CD8-positive, alpha-beta memory T cell (primary cell): ENCODE measurements at regions not wholly inside any gene's neighbourhood (a gene's known extent, or its start where the extent isn't known, plus 50 kb on each side); places are given as distances from the start of the nearest gene placed in this dataset.

Experiments
- CTCF ChIA-PET: fragments of 350-600 bp; sonication (Branson Sonifier 250); formaldehyde crosslinking; loops from one replicate; lab custom pipeline; 2021; ENCODE audit warnings: antibody characterized with exemption; lab: Charles Lee
- POLR2A ChIA-PET: fragments of 350-600 bp; sonication (Branson Sonifier 250); formaldehyde crosslinking; loops from one replicate; lab custom pipeline; 2021; ENCODE audit warnings: antibody characterized with exemption; lab: Charles Lee
- DNase-seq, 5 donors: peaks; one replicate each; pipeline versions ENCODE4 v3.0.0 to v3.0.0-alpha.2; 2020 to 2022; ENCODE audit warnings: mixed read lengths in 1 of 5
- H3K27ac ChIP-seq: one replicate; pipeline ENCODE4 v1.7.0; 2013; ENCODE audit warnings: low read depth, mild to moderate bottlenecking, low read length, moderate library complexity
- H3K27me3 ChIP-seq: 2 replicates; pipeline ENCODE4 v1.7.0; 2013; ENCODE audit warnings: low read length, mild to moderate bottlenecking; ENCODE audit not compliant: insufficient read depth, poor library complexity, severe bottlenecking
- H3K36me3 ChIP-seq: 2 replicates; pipeline ENCODE4 v1.7.0; 2013; ENCODE audit warnings: mild to moderate bottlenecking, low read length, moderate library complexity; ENCODE audit not compliant: insufficient read depth
- H3K4me1 ChIP-seq: 2 replicates; pipeline ENCODE4 v1.7.0; 2013; ENCODE audit warnings: mild to moderate bottlenecking, low read length, moderate library complexity; ENCODE audit not compliant: insufficient read depth
- H3K4me3 ChIP-seq: 2 replicates; pipeline ENCODE4 v1.7.0; 2013; ENCODE audit warnings: mild to moderate bottlenecking, low read length
- H3K9me3 ChIP-seq: 2 replicates; pipeline ENCODE4 v1.7.0; 2013; ENCODE audit warnings: mild to moderate bottlenecking, low read length
- H3K27ac Mint-ChIP-seq, 8 donors: one replicate each; pipeline ENCODE4 v1.8.0; 2020 to 2021; ENCODE audit warnings: mixed read lengths in 8 of 8, mild to moderate bottlenecking in 6 of 8, inconsistent platforms in 3 of 8, moderate library complexity in 3 of 8
- H3K27me3 Mint-ChIP-seq, 2 donors: one replicate each; pipeline ENCODE4 v1.8.0; 2020 to 2021; ENCODE audit warnings: mixed read lengths in 2 of 2, mild to moderate bottlenecking in 1 of 2, moderate library complexity in 1 of 2
- H3K36me3 Mint-ChIP-seq, 3 donors: one replicate each; pipeline ENCODE4 v1.8.0; 2020 to 2021; ENCODE audit warnings: mixed read lengths in 3 of 3, inconsistent platforms in 1 of 3, mild to moderate bottlenecking in 1 of 3
- H3K4me1 Mint-ChIP-seq, 3 donors: one replicate each; pipeline ENCODE4 v1.8.0; 2020 to 2021; ENCODE audit warnings: mixed read lengths in 3 of 3, inconsistent platforms in 1 of 3, mild to moderate bottlenecking in 1 of 3
- H3K4me3 Mint-ChIP-seq, 7 donors: one replicate each; pipeline ENCODE4 v1.8.0; 2020 to 2021; ENCODE audit warnings: mixed read lengths in 7 of 7, mild to moderate bottlenecking in 6 of 7, moderate library complexity in 4 of 7, inconsistent platforms in 2 of 7
- H3K9me3 Mint-ChIP-seq, 5 donors: one replicate each; pipeline ENCODE4 v1.8.0; 2020 to 2022; ENCODE audit warnings: mixed read lengths in 5 of 5, mild to moderate bottlenecking in 3 of 5, moderate library complexity in 2 of 5, inconsistent platforms in 1 of 5

DNA sequence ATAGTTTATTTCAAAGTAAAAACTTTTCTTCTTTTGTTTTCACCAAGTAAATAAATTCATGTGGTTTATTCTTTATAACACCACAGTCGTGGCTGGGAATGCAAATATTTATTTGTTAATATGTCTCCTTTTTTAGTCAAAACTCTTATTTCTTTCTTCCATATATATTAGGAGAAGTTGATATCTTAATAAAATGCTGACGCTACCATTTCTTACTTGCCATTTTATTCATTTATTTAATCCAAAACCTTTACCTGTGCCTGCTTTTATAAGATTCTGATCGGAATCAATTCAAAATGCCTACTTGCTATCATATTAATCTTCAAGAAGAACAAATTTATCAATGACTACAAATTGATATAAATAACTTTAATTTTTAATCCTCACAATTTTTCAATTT lies 362.9 kb upstream of the FSIP2 start:
- ChIA-PET POLR2A (no interaction called here), CTCF (no interaction called here)
- H3K27ac ChIP-seq = no peak overlapping the region
- H3K4me1 ChIP-seq = no peaks in the 10 kb centered on the region
- Mint-ChIP-seq H3K36me3 (no peaks in the 10 kb centered on the region), H3K4me3 (no peak overlapping the region), H3K9me3 (peaks cover 0 to 9% (median 4%) of the 10 kb centered on the region in 5 donors), H3K4me1 (no peaks in the 10 kb centered on the region), H3K27me3 (no peaks in the 10 kb centered on the region), H3K27ac (no peak overlapping the region)
- H3K9me3 ChIP-seq = peaks cover 3% of the 10 kb centered on the region
- no peaks in the 10 kb centered on the region for H3K27me3 ChIP-seq
- DNase-seq = no peak
- H3K4me3 ChIP-seq = no peak overlapping the region
- H3K36me3 ChIP-seq = no peaks in the 10 kb centered on the region

DNA sequence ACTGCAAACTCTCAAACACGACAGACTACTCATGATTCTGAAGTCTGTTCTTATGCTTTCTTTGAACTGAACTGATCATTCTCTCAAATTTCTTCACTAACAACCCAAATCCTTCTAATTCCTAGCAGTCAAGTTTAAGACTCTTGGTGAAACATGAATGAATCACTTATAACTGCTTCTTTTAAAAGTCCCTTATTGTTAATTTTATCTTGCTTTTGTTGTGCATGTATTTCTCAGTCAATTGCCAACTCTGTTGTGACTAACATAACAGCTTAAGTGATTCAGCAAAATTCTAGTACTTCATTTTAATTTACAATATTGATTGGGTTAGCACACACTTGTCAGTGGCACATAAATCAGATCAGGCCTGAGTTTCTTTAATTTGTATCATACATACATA lies 357.0 kb upstream of the FSIP2 start:
- H3K27me3 Mint-ChIP-seq = no peaks in the 10 kb centered on the region
- Histone ChIP-seq H3K27ac (no peak overlapping the region), H3K4me1 (no peaks in the 10 kb centered on the region), H3K9me3 (no peaks in the 10 kb centered on the region), H3K4me3 (no peak overlapping the region), H3K27me3 (no peaks in the 10 kb centered on the region), H3K36me3 (no peaks in the 10 kb centered on the region)
- no peak for DNase-seq
- no peak overlapping the region for H3K27ac Mint-ChIP-seq
- ChIA-PET POLR2A (no interaction called here), CTCF (no interaction called here)
- no peaks in the 10 kb centered on the region for H3K4me1 Mint-ChIP-seq
- no peaks in the 10 kb centered on the region for H3K36me3 Mint-ChIP-seq
- peaks cover 3 to 18% (median 9%) of the 10 kb centered on the region in 5 donors for H3K9me3 Mint-ChIP-seq
- H3K4me3 Mint-ChIP-seq = no peak overlapping the region

DNA sequence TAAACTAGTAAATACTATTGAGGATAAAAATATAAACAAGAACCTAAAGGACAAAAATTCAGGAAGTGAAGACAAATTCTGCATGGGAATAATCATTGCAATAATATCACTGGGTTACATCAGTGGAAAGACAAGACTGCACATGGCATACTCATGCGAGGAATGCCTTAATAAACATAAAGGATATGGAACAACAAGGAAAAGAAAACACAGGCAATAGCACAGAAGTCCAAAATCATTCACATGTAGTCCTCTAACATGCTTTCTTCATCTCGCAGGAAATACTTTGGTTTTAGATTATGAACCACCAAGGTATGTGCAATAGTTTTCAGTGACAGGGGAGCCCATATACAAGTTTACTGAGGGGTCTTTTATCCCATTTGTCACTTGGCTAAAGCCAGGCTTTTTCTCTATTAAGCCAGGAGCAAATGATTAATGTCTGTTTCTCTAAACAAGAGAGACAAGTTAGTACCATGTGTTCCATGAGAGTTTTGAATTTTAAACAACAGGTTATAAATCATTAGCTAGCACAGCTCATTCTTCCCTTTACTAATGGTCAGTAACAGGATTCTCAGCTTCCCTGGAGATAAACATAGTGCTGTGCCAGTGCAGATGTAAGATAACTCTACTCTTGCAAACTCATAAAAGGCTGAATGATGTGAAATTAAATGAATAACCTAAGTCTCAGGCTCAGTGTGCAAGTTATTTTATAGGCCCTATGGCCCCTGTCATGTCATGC lies 353.6 kb upstream of the FSIP2 start:
- H3K27ac ChIP-seq = no peak overlapping the region
- CTCF ChIA-PET = no interaction called here

GRCh38 chr2:185388226-185388625 lies 350.4 kb upstream of the FSIP2 start:
- H3K9me3 ChIP-seq = no peaks in the 10 kb centered on the region
- H3K4me1 Mint-ChIP-seq = no peaks in the 10 kb centered on the region

More for the DNA sequence above, 353.6 kb upstream of the FSIP2 start:
- no peaks in the 10 kb centered on the region for H3K36me3 ChIP-seq
- H3K4me1 ChIP-seq = no peaks in the 10 kb centered on the region
- peaks cover 0 to 19% (median 4%) of the 10 kb centered on the region in 5 donors for H3K9me3 Mint-ChIP-seq
- H3K36me3 Mint-ChIP-seq = no peaks in the 10 kb centered on the region
- no peaks in the 10 kb centered on the region for H3K9me3 ChIP-seq
- H3K4me1 Mint-ChIP-seq = no peaks in the 10 kb centered on the region
- DNase-seq = no peak
- no peaks in the 10 kb centered on the region for H3K27me3 Mint-ChIP-seq
- no peak overlapping the region for H3K27ac Mint-ChIP-seq
- POLR2A ChIA-PET = no interaction called here
- H3K4me3 ChIP-seq = no peak overlapping the region
- no peaks in the 10 kb centered on the region for H3K27me3 ChIP-seq
- H3K4me3 Mint-ChIP-seq = no peak overlapping the region

DNA sequence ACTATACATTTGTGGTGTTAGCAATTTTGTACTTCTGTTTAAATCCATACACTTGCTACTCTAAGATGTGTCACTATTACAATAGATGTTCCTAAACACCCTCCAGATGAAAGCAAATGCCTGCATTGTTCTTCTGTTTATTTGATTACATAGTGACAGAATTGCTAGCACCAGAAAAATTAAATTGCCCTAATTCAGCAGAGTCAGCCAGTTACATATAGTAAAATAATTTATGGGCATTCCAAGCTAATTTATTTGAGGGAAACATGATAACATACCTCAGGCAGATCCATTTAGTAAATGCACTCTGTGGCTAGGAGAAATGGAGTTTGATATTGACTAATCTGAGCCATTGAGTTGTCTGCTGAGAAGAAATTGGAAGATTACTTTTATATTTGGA lies 347.1 kb upstream of the FSIP2 start:
- ChIA-PET POLR2A (no interaction called here), CTCF (no interaction called here)
- Histone ChIP-seq H3K27ac (no peak overlapping the region), H3K9me3 (no peaks in the 10 kb centered on the region), H3K27me3 (no peaks in the 10 kb centered on the region), H3K4me3 (no peak overlapping the region), H3K36me3 (no peaks in the 10 kb centered on the region), H3K4me1 (no peaks in the 10 kb centered on the region)
- H3K9me3 Mint-ChIP-seq = peaks cover 0 to 7% (median 3%) of the 10 kb centered on the region in 5 donors
- DNase-seq = no peak
- H3K27me3 Mint-ChIP-seq = no peaks in the 10 kb centered on the region
- H3K36me3 Mint-ChIP-seq = no peaks in the 10 kb centered on the region
- H3K27ac Mint-ChIP-seq = no peak overlapping the region
- no peaks in the 10 kb centered on the region for H3K4me1 Mint-ChIP-seq
- H3K4me3 Mint-ChIP-seq = no peak overlapping the region

More at GRCh38 chr2:185388226-185388625, 350.4 kb upstream of the FSIP2 start:
- Mint-ChIP-seq H3K27ac (no peak overlapping the region), H3K9me3 (peaks cover 0 to 14% (median 4%) of the 10 kb centered on the region in 5 donors), H3K4me3 (no peak overlapping the region), H3K36me3 (no peaks in the 10 kb centered on the region), H3K27me3 (no peaks in the 10 kb centered on the region)
- no peak for DNase-seq
- Histone ChIP-seq H3K4me3 (no peak overlapping the region), H3K27ac (no peak overlapping the region), H3K27me3 (no peaks in the 10 kb centered on the region), H3K36me3 (no peaks in the 10 kb centered on the region), H3K4me1 (no peaks in the 10 kb centered on the region)
- CTCF ChIA-PET = no interaction called here
- POLR2A ChIA-PET = no interaction called here

GRCh38 chr2:185393091-185393490 lies 345.5 kb upstream of the FSIP2 start:
- no peaks in the 10 kb centered on the region for H3K27me3 Mint-ChIP-seq
- Histone ChIP-seq H3K4me1 (no peaks in the 10 kb centered on the region), H3K36me3 (no peaks in the 10 kb centered on the region), H3K4me3 (no peak overlapping the region), H3K9me3 (no peaks in the 10 kb centered on the region), H3K27ac (no peak overlapping the region), H3K27me3 (no peaks in the 10 kb centered on the region)
- peaks cover 0 to 7% (median 3%) of the 10 kb centered on the region in 5 donors for H3K9me3 Mint-ChIP-seq
- H3K36me3 Mint-ChIP-seq = no peaks in the 10 kb centered on the region
- H3K27ac Mint-ChIP-seq = no peak overlapping the region
- ChIA-PET CTCF (no interaction called here), POLR2A (no interaction called here)
- DNase-seq = no peak
- H3K4me1 Mint-ChIP-seq = no peaks in the 10 kb centered on the region
- H3K4me3 Mint-ChIP-seq = no peak overlapping the region

- Mint-ChIP-seq H3K27me3 (no peaks in the 10 kb centered on the region), H3K9me3 (peaks cover 3 to 7% (median 4%) of the 10 kb centered on the region in 5 donors), H3K4me1 (no peaks in the 10 kb centered on the region), H3K27ac (no peak overlapping the region), H3K36me3 (no peaks in the 10 kb centered on the region), H3K4me3 (no peak overlapping the region)
- no peaks in the 10 kb centered on the region for H3K9me3 ChIP-seq
- ChIA-PET POLR2A (no interaction called here), CTCF (no interaction called here)
- H3K4me3 ChIP-seq = no peak overlapping the region
- no peak overlapping the region for H3K27ac ChIP-seq
- no peak for DNase-seq
- no peaks in the 10 kb centered on the region for H3K27me3 ChIP-seq
- H3K4me1 ChIP-seq = no peaks in the 10 kb centered on the region
- no peaks in the 10 kb centered on the region for H3K36me3 ChIP-seq
These were observed 336.1 kb upstream of the FSIP2 start for GRCh38 chr2:185402474-185402873.

GRCh38 chr2:185404578-185404977 lies 334.0 kb upstream of the FSIP2 start:
- H3K4me1 Mint-ChIP-seq = no peaks in the 10 kb centered on the region
- no peaks in the 10 kb centered on the region for H3K36me3 Mint-ChIP-seq
- H3K27me3 ChIP-seq = no peaks in the 10 kb centered on the region
- no peaks in the 10 kb centered on the region for H3K4me1 ChIP-seq
- peaks cover 0 to 6% (median 3%) of the 10 kb centered on the region in 5 donors for H3K9me3 Mint-ChIP-seq
- H3K4me3 ChIP-seq = no peak overlapping the region
- H3K27ac ChIP-seq = no peak overlapping the region
- no peaks in the 10 kb centered on the region for H3K27me3 Mint-ChIP-seq
- no peak overlapping the region for H3K4me3 Mint-ChIP-seq
- DNase-seq = no peak
- H3K36me3 ChIP-seq = no peaks in the 10 kb centered on the region
- no peak overlapping the region for H3K27ac Mint-ChIP-seq
- ChIA-PET POLR2A (no interaction called here), CTCF (no interaction called here)
- H3K9me3 ChIP-seq = no peaks in the 10 kb centered on the region
